Breast epithelium (tissue), 4 donors: ENCODE measurements at regions not wholly inside any gene's neighbourhood (a gene's known extent, or its start where the extent isn't known, plus 50 kb on each side); places are given as distances from the start of the nearest gene placed in this dataset.

ENCODE experiments used
- DNase-seq, 2 donors: peaks; one replicate each; pipeline ENCODE4 v3.0.0-alpha.2; 2019; ENCODE audit warnings: low spot score in 2 of 2
- H3K27ac ChIP-seq, 2 donors: fragments of 200-600 bp; sonication (generic) in 1 of 2; one replicate each; pipeline ENCODE4 v1.5.1; 2016 to 2019; ENCODE audit warnings: mild to moderate bottlenecking in 1 of 2
- H3K27me3 ChIP-seq, 2 donors: fragments of 200-600 bp; sonication (generic) in 1 of 2; one replicate each; pipeline versions ENCODE4 v1.5.1 to v1.6.0; 2017 to 2019; ENCODE audit warnings: control low read depth in 1 of 2, mild to moderate bottlenecking in 1 of 2
- H3K36me3 ChIP-seq: fragments of 200-600 bp; one replicate; pipeline ENCODE4 v1.5.1; 2019
- H3K4me1 ChIP-seq, 2 donors: fragments of 200-600 bp; sonication (generic); one replicate each; pipeline ENCODE4 v1.5.1; 2016 to 2019; ENCODE audit warnings: control low read depth in 1 of 2
- H3K4me3 ChIP-seq, 3 donors: fragments of 200-600 bp; sonication (generic); 1 replicate in 2 of 3; 2 replicates in 1 of 3; pipeline ENCODE4 v1.5.1; 2016 to 2019; ENCODE audit warnings: mild to moderate bottlenecking in 3 of 3, moderate library complexity in 2 of 3
- H3K9me3 ChIP-seq, 2 donors: fragments of 200-600 bp; sonication (generic) in 1 of 2; one replicate each; pipeline ENCODE4 v1.5.1; 2016 to 2019; ENCODE audit warnings: control low read depth in 1 of 2
- POLR2A ChIP-seq: fragments of 450-650 bp; IDR thresholded peaks from one replicate; pipeline ENCODE4 v1.6.1; 2016; ENCODE audit warnings: antibody characterized with exemption, mild to moderate bottlenecking, moderate library complexity
- POLR2AphosphoS5 ChIP-seq, 3 donors: sonication (generic); formaldehyde crosslinking; IDR thresholded peaks; one replicate each; pipeline ENCODE4 v1.6.1; 2017; ENCODE audit warnings: antibody characterized with exemption in 3 of 3
- intact Hi-C: fragments of 100-400 bp; cut with DNase I; formaldehyde crosslinking; loops from one replicate; pipeline ENCODE4 v1.15.1; 2023; ENCODE audit warnings: low total_unique reads
- TF ChIP-seq, protein P1 (sequence below), 3 donors: fragments of 450-650 bp; IDR thresholded peaks; one replicate each; pipeline ENCODE4 v1.5.1; 2016 to 2017; ENCODE audit warnings: antibody characterized with exemption in 3 of 3, mild to moderate bottlenecking in 3 of 3, moderate library complexity in 3 of 3

- Histone ChIP-seq H3K4me3 (no peak overlapping the region), H3K27me3 (no peaks in the 10 kb centered on the region), H3K27ac (no peak overlapping the region), H3K36me3 (no peaks in the 10 kb centered on the region), H3K4me1 (no peaks in the 10 kb centered on the region), H3K9me3 (no peaks in the 10 kb centered on the region)
- TF ChIP-seq POLR2AphosphoS5 (IDR thresholded peaks at IDR 0.05) (no peak), POLR2A (no peak)
- TF ChIP-seq, protein P1, sequence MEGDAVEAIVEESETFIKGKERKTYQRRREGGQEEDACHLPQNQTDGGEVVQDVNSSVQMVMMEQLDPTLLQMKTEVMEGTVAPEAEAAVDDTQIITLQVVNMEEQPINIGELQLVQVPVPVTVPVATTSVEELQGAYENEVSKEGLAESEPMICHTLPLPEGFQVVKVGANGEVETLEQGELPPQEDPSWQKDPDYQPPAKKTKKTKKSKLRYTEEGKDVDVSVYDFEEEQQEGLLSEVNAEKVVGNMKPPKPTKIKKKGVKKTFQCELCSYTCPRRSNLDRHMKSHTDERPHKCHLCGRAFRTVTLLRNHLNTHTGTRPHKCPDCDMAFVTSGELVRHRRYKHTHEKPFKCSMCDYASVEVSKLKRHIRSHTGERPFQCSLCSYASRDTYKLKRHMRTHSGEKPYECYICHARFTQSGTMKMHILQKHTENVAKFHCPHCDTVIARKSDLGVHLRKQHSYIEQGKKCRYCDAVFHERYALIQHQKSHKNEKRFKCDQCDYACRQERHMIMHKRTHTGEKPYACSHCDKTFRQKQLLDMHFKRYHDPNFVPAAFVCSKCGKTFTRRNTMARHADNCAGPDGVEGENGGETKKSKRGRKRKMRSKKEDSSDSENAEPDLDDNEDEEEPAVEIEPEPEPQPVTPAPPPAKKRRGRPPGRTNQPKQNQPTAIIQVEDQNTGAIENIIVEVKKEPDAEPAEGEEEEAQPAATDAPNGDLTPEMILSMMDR (IDR thresholded peaks at IDR 0.05): no peak
- intact Hi-C loops: no loop called here
- DNase-seq: no peak
Observed at GRCh38 chr17:72357764-72358365, 237.0 kb downstream of the SOX9 start.

GRCh38 chr17:72358465-72358864 is 237.6 kb downstream of the SOX9 start:
- Histone ChIP-seq H3K9me3 (no peaks in the 10 kb centered on the region), H3K36me3 (no peaks in the 10 kb centered on the region), H3K4me1 (no peaks in the 10 kb centered on the region), H3K27ac (no peak overlapping the region), H3K4me3 (no peak overlapping the region), H3K27me3 (no peaks in the 10 kb centered on the region)
- intact Hi-C loops: no loop called here
- no peak for DNase-seq
- TF ChIP-seq, protein P1 (IDR thresholded peaks at IDR 0.05): no peak
- TF ChIP-seq POLR2AphosphoS5 (IDR thresholded peaks at IDR 0.05) (no peak), POLR2A (no peak)

DNA sequence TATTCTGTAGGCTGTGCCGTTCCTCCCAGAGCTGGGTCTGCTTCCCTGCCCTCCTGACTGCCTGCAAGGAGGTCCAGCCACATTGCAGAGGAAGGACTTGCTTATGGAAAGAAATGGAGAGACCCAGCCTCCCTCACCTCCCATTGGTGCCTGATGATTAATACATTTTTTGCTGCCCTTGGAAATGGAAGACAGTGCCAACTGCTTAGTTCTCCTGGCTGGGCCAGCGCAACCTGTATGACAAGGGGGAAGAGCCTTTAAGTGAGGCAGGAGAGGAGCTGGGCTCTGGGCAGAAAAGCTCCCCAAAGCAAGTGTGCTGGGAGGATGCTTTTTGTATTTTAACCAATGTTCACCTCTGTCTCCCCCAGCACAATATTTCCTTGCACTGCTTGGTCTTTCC is 238.5 kb downstream of the SOX9 start:
- H3K4me3 ChIP-seq: no peak overlapping the region
- no peak for DNase-seq
- no peaks in the 10 kb centered on the region for H3K9me3 ChIP-seq
- H3K4me1 ChIP-seq: no peaks in the 10 kb centered on the region
- H3K27ac ChIP-seq: no peak overlapping the region
- H3K27me3 ChIP-seq: no peaks in the 10 kb centered on the region
- intact Hi-C loops: no loop called here
- TF ChIP-seq, protein P1 (IDR thresholded peaks at IDR 0.05): no peak
- TF ChIP-seq POLR2AphosphoS5 (IDR thresholded peaks at IDR 0.05) (no peak), POLR2A (no peak)
- no peaks in the 10 kb centered on the region for H3K36me3 ChIP-seq

GRCh38 chr17:72359811-72360210 is 239.0 kb downstream of the SOX9 start:
- intact Hi-C loops: no loop called here
- DNase-seq: no peak
- H3K9me3 ChIP-seq: no peaks in the 10 kb centered on the region
- no peak overlapping the region for H3K27ac ChIP-seq
- no peaks in the 10 kb centered on the region for H3K27me3 ChIP-seq
- H3K36me3 ChIP-seq: no peaks in the 10 kb centered on the region
- H3K4me1 ChIP-seq: no peaks in the 10 kb centered on the region
- TF ChIP-seq, protein P1 (IDR thresholded peaks at IDR 0.05): no peak
- TF ChIP-seq POLR2A (no peak), POLR2AphosphoS5 (IDR thresholded peaks at IDR 0.05) (no peak)
- H3K4me3 ChIP-seq: no peak overlapping the region

GRCh38 chr17:72360386-72360940 is 239.6 kb downstream of the SOX9 start:
- H3K9me3 ChIP-seq: no peaks in the 10 kb centered on the region
- no peaks in the 10 kb centered on the region for H3K4me1 ChIP-seq
- no peaks in the 10 kb centered on the region for H3K27me3 ChIP-seq
- TF ChIP-seq POLR2A: no peak
- TF ChIP-seq POLR2AphosphoS5 (IDR thresholded peaks at IDR 0.05): no peak
- TF ChIP-seq, protein P1 (IDR thresholded peaks at IDR 0.05): no peak
- no peak overlapping the region for H3K4me3 ChIP-seq
- no peaks in the 10 kb centered on the region for H3K36me3 ChIP-seq
- no peak for DNase-seq
- no peak overlapping the region for H3K27ac ChIP-seq
- intact Hi-C loops: no loop called here
